ENCODE measurements at regions not wholly inside any gene's neighbourhood (a gene's known extent, or its start where the extent isn't known, plus 50 kb on each side); places are given as distances from the start of the nearest gene placed in this dataset.
"Not testable (repeated sequence)": the region's sequence is repeated elsewhere in the genome, so short reads cannot be mapped to it uniquely, and the experiment has no call there.

DNA sequence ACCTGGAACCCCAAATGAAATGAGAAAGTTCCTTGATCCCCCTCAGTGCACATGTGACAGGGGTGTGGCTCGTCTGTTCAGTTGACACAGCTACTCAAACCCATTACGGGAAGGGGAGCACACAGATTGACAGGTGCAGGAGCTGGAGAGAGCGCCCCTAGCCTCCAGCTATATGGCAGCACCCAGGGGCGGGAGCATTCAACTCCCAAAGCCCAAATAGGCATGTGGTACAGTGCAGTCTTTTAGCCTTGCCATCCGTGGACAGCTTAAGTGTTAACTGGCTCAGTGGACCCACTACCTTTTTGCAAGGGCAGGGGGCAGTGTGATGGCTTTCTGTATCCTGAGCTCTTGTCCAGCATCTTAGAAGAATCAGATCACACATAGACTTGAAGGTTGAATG, 1374.2 kb upstream of the ALCAM start:
- no peak for DNase-seq (ENCODE audit: low read depth)

DNA sequence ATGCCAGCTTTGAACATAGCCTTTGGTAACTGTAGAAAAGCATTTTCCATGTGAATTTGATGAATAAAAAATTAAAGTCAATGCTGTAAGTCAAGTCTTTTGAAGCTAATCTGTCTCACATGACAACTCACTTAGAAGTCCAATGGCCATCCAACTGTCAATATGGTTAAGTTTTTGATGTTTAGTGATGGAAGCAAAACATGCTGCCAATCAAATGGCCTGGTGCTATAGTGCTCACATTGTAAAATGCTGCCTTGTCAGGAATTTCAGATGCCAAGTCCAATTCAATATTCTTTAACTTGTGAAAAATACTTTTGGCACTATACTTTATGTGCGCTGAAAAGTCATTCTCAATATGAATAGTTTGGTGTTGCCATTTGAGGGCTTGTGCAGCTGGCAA, 1361.8 kb upstream of the ALCAM start:
- no peak for DNase-seq (ENCODE audit: low read depth)

DNA sequence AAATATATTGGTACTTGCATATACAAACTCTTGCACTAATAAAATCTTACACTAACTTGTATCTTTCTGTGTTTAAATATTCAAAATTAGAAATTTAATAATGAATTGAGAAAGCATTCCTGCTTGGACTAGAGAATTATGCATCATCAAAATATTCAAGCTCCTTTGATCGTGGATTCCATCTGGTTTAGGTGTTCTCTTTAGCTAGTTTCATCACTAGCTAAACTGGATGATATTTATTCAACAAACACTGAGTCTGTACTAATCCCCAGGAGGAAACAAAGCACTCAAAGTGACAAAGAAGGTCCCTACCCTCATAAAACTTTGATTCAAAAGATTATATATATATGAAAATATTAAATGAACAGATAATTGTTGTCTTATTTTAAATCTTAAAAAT, 1360.9 kb upstream of the ALCAM start:
- DNase-seq (ENCODE audit: low read depth), result no peak

DNA sequence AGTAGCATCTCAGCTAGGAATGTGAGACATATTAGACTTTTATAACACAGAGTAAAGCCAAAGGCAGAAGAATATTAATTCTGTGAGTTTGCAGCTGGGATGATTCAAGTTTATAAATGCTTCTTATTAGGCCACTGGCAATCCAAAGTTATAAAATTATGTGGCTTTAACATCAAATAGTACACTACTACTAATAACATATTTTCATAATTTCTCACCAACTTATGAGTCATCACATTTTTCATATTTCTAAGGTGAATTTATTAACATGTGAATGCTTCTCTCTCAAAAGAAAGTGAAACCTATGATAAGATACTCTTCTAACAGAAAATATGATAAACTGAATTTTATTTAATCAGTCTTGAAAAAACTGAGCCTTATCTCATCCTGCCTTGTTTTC, 1348.2 kb upstream of the ALCAM start:
- no peak for DNase-seq (ENCODE audit: low read depth)

DNA sequence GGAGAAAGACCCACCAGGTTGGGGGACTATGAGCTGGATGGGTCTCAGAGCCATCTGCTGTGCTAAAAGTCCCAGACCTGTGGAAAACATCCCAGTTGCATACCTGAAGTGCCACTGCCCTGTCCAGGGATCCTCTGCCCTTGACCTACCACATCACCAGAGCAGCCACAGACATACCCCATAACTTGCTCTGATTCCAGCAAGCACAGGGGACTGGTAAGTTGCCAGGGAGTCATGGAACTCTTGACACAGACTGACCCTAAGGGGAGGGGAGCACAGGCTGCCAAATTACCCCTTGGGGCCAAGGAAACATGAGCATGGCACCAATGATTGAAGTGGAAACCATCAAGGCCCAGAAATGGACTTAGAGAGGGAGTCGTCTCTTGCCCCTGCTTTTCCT, 1335.1 kb upstream of the ALCAM start:
- no peak for DNase-seq (ENCODE audit: low read depth)

DNA sequence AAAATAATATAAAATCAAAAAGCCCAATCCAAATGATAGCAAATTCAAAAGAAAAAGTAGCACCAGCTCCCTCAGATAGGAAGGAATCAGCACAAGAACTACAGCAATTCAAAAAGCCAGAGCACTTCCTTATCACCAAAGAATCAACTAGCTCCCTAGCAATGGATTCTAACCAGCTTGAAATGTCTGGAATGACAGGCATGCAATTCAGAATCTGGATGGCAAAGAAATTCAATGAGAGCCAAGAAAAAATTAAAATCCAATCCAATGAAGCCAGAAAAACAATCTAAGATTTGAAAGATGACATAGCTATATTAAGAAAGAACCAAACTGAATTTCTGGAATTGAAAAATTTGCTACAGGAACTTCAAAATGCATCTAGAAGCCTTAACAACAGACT, 1334.4 kb upstream of the ALCAM start:
- no peak for DNase-seq (ENCODE audit: low read depth)

DNA sequence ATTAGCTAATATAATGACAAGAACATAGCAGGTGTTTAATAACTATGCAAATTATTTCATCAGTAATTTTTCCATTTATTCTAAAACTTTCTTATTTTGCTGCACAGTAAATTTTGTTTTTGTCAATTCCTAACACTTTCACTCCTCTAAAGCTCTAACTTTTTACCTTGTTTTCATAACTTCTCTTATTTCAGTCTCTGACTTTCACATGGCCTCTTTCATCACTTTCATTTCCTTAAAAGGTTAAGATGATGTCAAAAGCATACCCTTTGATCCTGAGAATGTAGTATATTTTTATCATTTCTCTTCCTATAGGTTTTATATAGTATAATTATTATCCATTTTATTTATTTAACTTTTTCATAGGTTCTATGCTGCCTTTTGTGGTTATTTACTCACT, 1325.8 kb upstream of the ALCAM start:
- no peak for DNase-seq (ENCODE audit: low read depth)

DNA sequence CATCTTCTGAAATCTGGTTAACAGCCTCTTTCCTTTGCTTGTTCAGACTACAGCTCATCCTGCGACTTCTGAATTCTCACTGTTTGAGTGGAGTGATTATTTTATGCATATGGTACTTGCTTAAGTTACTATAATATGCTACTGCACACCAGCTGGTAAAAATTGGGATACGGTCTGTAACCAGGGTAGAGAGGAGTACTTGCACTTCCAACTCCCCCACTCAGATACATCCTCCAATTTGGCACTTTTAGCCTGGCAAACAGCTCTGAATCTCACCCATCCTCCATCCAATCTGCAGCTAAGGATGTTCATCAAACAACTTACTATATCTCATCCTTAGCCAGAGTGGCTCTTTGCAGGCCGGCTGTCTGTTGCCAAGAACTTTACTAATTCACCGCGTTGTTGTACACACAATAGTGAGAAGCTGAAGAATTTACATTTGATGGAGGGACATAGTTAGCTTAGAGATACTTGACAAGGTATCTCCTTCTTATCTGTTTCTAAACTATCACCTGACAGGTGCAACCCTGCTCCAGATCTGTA, 1323.6 kb upstream of the ALCAM start:
- DNase-seq (ENCODE audit: low read depth), result not testable (repeated sequence)

DNA sequence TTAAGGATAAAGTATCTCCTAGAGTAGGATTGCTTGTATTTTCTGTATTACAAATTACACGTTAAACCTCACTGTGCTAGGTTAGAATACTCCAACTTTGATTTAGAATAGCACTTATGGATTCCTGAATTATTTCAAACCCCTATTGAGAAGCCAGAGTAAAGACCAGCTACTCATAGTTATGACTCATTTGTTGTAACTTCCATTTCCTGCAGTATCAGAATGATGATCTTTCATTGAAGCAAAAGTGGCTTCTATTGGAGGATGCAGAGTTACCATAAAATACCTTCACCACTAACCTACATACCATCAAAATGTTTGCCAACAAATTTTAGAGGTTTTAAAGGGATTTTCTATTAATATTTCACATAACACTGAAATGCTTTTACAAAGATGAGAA, 1322.7 kb upstream of the ALCAM start:
- DNase-seq (ENCODE audit: low read depth), result no peak

DNA sequence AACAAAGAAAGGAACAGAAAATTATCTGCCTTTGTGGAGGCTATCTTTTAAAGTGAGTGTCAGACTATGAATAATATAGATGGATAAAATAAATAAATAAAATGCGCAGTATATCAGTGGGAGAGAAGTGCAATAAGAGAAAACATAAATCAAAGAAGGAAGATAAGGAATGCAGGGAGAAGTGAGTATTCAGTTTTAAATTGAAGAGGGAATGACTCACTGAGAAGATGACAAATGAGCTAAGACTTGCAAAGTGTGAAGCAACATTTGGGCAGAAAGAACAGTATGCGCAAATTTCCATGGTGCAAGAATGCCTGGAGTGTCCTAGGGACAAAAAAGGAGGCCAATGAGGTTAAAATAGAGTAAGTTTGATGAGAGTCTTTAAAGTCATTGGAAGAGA, 1300.1 kb upstream of the ALCAM start:
- no peak for DNase-seq (ENCODE audit: low read depth)

DNA sequence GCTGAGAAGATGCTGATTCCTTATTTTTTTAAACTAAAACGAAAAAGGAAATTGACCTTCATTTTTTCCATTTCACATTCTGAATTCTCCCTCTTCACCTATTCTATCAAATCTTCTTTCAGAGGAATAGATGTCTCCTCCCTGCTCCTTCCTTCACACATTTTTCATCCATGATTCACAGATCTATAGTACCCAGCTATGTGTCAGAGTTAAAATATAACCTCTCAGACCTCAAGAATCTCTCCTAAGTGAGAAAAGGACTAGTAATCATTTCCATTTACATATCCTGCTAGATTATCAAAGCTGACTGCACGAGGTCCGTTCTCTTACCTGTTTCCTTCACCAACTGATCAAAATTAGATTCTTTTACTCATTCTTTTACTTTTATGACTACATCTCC, 1297.6 kb upstream of the ALCAM start:
- no peak for DNase-seq (ENCODE audit: low read depth)

DNA sequence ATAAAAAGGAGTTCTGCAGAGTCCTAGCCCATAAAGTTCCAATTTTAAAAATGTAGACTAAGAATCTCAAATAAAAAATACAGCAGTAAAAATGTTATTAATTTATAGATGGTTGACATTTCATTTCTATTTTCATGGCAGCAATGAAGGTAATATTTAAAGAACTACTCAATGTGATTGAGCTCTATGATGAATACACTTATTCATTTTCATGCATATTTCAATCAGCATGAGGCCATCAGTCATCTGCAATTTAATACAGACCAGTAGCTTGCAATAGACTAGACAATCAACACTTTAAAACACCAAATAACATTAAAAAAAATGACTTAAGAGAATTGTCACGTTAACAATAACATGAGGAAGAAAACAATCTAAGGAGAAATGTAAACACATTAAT, 1295.8 kb upstream of the ALCAM start:
- DNase-seq (ENCODE audit: low read depth), result no peak

DNA sequence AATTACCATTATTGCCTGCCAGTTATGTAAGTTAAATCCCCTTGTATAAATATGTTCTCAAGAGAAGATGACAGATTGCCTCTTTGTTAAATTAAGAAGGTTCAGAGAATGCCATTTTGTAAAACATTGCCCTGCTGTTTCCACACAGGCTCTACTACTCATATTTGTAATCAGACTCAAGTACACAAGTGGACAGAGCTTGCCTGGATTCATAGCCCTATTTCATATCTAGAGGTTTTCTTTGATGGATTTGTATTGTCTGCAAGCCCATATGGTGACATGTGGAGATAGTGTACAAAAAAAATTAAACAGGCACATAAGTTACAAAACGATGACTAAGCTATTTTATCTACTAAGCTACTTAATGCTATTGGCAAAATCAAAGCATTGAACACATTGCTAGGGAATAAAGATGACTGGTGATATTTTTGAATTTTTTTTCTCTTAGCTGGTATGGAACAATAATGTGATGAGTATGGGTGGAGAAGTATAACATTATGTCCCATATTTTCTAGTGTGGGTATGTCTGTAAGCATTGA, 1286.6 kb upstream of the ALCAM start:
- DNase-seq (ENCODE audit: low read depth), result no peak

DNA sequence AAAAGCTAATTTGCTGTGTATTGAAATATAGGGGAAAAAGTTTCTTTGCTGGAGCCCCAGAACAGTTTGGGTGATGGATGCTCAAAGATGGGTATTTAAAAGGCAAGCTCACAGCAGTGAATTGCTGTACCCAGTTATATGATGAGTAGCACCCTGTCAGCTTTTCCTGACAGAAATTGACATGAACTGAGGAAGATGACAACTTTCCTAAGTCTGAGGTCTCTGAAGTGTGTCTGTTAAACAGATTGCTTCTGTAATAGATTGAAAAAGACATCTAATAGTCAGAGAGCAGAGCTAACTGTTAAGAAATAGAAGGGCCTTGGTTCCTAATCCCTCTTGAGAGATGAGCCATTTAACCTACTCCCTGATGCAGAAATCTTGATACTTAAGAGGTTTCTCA, 1278.0 kb upstream of the ALCAM start:
- DNase-seq (ENCODE audit: low read depth), result no peak

DNA sequence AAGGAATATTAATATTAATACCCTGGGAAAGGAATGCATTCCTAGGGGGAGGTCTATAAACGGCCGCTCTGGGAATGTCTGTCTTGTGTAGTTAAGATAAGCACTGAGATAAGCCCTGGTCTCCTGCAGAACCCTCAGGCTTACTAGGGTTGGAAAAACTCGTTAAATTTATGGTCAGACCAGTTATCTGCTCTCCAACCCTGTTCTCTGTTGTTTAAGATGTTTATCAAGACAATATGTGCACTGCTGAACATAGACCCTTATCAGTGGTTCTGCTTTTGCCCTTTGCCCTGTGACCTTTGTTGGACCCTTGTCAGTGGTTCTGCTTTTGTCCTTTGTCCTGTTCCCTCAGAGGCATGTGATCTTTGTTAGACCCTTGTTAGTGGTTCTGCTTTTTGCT, 1276.7 kb upstream of the ALCAM start:
- DNase-seq (ENCODE audit: low read depth), result not testable (repeated sequence)

DNA sequence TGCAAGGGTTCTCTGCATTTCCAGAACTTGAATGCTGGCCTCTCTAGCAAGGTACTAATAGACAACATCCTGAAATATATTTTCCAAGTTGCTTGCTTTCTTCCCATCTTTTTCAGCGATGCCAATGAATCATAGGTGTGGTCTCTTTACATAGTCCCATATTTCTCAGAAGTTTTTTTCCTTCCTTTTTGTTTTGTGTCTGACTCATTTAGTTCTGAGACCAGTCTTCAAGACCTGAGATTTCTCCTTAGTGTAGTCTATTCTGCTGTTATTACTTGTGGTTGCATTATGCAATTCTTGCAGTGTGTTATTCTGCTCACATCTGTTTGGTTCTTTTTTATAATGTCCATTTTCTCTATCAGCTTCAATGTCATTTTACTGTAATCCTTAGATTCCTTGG, 1265.0 kb upstream of the ALCAM start:
- no peak for DNase-seq (ENCODE audit: low read depth)

DNA sequence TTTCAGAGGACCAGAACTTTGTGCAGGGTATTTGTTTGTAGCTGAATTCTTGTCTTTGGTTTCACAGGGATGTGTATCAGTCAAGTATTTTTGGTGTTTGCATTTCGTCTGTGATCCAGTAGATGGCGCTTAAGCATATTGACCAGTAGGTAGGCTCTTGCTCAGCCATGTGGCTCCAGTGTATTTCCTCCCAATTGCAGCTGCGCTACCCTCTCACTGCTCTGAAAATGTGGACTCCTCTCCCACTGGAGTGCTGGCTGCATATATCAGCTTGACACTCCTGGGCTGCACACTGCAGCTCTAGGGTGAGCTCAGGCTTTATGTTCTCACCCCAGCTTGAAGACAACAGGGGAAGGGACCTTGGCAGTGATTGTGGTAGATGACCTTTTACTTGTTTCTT, 1264.3 kb upstream of the ALCAM start:
- DNase-seq (ENCODE audit: low read depth), result no peak

DNA sequence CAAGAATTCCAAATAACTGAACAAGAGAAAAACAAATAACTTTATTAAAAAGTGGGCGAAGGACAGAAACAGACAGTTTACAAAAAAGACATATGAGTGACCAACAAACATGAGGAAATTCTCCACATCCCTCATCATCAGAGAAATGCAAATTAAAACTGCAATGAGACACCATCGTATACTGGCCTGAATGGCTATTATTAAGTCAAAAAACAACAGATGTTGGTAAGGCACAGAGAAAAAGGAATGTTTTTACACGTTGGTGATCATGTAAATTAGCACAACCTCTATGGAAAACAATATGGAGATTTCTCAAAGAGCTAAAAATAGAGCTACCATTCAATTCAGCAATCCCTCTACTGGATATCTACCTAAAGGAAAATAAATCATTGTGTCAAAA, 1260.4 kb upstream of the ALCAM start:
- DNase-seq (ENCODE audit: low read depth), result no peak

DNA sequence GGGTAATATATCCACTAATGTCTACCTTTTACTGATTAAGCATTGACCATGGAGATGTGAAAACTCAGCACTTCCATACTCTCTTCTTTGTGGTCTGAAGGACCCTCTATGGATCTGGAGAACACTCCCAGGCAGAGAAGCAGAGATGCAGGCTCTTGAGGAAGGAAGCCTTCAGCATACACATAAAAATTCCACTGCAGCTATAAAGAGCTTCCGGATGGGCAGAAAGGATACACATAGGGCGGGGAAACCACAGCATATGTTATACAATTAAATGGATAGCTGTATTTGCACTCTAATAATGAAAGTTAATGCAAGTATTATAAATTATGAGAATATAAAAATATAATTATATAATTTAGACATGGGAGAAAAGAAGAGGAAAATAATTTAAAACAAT, 1258.2 kb upstream of the ALCAM start:
- DNase-seq (ENCODE audit: low read depth), result no peak

DNA sequence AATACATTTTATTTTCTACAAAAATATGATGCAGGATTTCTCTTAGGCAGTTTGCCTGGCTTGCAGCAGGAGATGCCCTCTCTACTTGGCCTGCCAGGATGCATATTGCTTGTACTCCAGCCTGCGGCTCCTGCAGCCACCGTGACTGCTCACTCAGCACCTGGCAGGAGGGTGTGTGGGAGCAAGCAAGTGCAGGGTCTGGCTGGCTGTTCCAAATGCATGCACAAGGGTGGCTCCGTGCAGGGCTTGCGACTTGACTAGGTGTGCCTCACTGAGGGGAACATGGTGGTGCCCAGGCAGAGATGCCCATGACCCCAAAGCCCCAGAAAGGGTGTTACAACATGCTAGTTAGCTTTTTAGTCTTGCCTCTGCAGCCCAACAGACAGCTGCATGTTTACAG, 1240.2 kb upstream of the ALCAM start:
- no peak for DNase-seq (ENCODE audit: low read depth)

DNA sequence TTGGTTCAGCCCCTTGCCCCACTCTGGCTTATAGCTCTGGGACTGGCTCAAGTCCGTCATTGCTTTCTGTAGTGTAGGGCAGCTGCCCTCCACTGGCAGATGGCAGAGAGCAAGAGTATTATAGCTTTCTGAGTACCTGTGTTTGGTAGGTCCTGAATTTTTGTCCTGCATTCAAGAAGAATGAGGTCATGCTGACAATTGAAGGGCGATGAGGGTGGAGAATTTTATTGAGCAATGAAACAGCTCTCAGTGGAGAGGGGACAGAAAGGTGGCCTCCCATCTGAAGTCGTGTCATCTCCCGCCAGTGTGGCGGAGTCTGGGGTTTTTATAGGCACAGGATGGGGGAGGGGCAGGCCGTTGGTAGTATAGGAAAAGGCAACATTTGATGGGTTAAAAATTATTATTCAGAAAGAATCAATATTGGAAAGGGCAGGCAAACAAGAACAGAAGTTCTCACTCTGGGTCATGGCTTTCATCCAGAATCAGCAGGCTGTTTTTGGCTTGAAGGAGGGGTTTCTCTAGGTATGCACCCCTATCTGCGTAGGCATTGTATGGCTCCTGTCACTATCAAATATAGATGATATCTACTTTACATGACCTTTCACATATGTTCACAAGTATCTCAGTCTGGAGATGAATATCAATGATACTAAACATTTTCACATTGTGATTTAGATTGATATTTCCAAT, 1239.7 kb upstream of the ALCAM start:
- no peak for DNase-seq (ENCODE audit: low read depth)

DNA sequence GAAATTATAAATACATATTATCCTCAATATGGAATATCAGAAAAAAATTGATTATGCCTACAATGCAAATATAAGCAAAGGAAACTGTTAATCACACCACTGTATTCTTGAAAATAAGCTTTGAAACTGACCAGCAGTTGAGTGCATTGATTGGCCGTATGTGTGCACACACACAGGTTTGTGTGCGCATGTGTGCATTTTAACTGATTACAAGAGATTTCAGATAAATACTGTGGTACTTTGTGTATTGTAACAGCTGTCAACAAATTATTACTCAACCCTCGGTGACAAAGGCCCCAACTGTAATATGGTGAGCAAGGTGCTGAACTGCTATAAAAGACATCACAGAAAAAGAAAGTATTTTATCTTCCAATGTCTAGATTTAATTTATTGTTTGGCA, 1238.9 kb upstream of the ALCAM start:
- no peak for DNase-seq (ENCODE audit: low read depth)

DNA sequence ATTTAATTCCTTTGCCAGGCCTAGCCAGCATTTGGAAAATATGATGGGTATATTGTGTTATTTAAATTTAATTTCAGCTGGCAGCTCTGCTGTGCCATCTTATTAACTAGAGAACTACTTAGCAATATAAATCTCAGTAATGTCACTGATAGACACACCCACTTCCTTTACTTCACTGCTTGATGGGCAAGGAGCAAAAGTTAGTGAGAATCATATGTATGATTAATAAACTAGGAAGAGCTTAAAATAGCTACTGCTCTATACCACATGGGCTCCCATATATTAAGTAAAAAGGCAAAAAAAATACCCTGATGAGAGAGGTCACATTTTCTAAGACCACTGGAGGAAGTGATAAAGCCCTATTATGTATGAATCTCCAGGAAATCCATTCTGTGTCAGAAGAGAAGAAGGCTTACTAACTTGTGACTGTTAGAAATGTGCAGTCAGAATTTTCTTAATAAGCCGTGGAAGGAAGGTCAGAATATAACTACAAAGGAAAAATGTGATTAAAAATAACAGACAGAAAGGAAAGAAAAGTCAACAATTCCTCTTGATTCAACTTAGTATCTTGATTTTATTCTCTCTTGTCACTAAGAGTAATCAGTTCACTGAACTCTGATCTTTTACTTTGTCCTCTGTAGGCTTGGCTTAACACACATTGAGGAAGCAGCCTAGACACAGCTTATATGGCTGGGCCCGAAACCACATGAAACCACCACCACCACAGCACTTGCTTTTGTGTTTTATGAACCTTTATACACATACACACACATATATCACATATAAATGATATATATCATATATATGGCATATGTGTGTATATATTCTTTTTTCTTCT, 1233.9 kb upstream of the ALCAM start:
- DNase-seq (ENCODE audit: low read depth), result no peak
